ENCODE measurements at regions not wholly inside any gene's neighbourhood (a gene's known extent, or its start where the extent isn't known, plus 50 kb on each side); places are given as distances from the start of the nearest gene placed in this dataset.

DNA sequence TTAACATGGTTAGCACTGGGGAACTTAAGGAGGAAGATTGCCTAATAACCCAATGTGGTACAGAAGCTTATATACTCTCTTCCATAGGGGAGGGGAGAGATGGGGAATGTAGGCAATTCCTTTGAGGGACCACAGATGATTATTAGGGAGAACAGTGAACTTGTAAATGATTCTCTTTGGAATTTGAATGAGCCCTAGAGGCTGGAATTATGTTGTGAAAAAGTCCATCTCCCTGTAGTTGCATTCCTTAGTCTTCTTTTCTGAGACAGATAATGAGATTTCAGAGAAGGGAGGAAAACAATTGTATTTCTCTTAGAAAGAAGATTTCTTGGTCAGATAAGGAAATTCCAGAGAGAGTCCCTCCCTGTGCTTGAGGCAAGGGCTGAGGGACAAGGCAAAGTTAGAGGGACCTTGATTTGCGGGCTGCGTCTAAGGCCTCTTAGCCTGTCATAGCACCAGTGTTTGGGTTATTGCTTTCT lies 89.0 kb upstream of the HMCN1 start:
- DNase-seq = no peak

DNA sequence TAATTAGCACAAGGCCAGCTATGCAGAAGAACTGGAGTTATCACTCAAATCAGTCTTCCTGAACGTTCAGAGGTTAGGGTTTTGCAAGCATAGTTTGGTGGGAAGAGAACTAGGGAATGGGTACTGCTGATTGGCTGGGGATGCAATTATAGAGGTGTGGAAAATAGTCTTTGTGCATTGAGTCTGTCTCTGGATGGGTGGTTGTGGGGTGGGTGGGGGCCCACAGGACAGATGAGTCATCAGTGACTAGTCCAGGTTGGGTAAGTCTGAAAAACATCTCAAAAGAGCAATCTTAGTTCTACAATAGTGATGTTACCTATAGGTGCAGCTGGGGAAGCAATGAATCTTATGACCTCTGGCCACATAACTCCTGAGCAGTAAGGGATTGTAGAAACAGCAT lies 89.7 kb upstream of the HMCN1 start:
- peak; percentile 33 for DNase-seq

DNA sequence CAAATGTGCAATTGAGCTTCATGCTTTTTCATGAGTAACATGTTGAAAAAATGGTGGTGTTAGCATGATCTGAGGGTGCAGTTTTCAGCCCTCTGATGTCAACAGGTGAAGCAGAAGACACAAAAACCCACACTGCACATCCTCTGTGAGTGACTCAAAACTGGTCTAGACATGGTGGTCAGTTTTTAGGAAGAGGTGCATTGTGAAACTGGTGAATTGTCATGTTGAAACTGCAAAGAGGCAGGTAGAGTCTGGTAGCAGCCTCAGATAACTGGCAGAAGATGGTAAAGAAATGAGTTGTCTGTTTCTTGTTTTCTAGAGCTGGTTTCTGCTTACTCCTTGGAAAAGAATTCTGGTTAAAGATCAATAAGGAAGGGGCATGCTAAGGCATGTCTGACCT lies 97.3 kb upstream of the HMCN1 start:
- DNase-seq = no peak

DNA sequence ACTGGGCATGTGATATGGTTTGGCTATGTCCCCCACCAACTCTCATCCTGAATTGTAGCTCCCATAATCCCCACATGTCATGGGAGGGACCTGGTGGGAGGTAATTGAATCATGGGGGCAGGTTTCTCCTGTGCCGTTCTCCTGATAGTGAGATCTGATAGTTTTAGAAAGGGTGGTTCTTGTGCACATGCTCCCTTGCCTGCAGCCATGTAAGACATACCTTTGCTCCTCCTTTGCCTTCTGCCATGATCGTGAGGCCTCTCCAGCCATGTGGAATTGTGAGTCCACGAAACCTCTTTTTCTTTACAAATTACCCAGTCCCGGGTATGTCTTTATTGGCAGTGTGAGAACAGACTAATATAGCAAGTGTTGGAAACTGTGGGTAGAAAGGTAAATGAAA lies 99.5 kb upstream of the HMCN1 start:
- DNase-seq = no peak

DNA sequence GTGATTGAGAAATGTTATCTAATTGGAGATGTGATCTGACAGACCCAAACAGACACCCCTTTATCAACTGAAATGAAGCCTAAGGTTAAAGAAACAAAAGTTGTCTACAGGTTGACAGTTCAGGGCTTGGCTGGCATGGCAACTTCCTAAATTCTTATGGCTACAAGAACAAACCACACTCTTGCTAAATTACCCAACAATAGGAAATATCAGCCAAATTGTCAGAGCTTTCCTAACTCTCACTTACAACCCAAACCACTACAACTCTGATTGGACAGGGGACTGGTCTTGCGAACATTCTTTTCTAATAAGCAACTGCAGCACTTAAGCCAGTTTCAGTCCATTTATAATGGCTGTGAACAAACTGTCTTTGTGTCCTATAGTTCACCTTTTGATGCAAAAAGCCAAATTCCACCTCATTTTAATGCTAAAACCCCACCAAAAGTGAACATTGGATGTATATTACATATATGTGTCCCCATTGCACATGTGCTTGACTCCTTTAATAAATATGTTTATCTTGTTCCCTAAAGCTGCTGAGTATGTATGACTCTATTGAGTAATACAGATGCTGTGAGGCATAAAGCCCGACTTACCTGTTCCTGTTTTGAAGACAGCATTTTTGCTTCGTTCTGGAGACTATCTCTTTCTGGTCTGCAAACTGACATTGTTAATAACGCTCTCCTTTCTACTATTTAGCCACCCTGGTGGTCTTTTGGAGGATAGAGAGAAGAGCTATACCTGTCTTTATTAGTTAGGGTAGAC lies 101.3 kb upstream of the HMCN1 start:
- no peak for DNase-seq

DNA sequence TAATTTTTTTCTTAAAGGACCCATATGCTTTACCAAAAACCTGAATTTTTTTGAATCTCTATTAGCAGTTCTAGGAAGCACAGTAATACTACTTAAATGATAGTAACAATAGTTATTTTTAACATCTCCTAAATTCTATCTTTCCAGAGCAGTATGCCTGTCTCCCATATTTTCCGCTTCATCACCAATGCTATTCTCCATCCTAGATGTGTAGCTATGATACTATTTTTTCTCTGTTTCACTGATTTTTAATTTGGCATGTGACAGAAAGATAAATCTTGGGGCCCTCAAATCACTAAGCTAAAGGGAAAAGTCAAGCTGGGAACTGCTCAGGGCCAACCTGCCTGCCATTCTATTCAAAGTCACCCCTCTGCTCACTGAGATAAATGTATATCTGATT lies 102.3 kb upstream of the HMCN1 start:
- no peak for DNase-seq

DNA sequence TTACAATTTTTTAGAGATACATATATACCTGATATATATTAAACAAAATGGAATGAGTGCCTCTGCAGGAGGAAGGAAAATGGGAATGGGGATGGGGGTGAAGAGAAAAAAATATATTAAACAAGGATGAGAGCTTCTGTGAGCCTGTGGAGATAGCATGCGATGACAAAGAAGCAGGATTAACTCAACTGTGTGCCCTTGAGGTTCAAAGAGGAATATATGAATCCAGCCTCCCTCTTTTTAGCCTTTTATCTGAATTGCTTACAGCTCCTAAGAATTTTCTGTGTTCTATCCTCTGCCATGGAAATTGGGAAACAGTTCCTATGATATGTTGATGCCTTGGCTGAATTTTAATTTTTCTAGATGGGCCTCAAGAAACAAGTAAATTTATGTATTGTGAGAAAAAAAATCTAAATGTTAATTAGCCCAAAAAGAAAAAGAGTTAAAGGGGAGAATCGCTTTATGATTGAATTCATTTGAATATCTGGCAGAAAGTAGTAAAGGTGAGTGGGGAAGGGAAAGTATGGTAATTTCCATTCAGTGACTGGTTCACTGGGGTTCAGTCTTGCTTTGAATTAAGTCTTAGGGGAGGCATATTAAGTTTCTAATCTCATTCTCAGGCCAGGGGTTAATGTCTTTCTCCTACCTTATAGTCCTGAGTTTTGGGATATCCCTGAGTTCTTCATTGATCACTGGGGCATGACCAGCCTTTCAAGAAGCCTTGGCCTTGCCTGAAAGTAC lies 106.3 kb upstream of the HMCN1 start:
- no peak for DNase-seq

DNA sequence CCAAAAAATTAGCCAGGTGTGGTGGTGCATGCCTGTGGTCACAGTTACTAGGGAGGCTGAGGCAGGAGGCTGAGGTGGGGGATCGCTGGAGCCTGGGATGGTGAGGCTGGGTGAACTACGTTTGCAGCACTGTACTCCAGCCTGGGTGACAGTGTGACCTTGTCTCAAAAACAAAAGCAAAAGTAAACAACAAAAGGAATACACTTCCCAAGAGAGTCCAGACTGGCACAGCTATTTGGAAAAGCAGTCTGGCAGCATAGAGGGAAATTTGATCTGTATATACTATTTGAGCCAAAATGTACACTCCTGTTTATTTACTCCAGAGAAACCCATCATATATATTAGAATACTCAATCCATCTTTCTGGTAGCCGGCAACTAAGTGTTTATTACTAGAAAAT lies 107.0 kb upstream of the HMCN1 start:
- DNase-seq = no peak

DNA sequence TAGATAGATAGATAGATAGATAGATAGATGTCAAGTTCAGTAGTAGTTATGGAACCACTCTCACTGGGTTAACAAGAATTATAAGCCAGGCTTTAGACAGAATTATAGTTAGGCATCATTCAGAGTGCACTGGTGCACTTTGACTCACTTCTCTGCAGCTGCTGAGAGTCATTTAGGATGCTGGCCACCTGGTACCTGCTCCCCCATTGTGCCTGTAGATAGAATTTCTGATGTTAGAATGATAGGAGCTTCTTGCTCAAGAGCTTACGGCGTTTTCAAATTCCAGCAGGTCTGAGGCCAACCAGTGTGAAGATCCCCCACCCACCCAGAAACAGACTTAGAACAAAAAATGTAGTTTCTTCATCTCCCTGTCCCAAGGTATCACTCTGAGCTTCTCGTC lies 107.8 kb upstream of the HMCN1 start:
- DNase-seq = no peak

DNA sequence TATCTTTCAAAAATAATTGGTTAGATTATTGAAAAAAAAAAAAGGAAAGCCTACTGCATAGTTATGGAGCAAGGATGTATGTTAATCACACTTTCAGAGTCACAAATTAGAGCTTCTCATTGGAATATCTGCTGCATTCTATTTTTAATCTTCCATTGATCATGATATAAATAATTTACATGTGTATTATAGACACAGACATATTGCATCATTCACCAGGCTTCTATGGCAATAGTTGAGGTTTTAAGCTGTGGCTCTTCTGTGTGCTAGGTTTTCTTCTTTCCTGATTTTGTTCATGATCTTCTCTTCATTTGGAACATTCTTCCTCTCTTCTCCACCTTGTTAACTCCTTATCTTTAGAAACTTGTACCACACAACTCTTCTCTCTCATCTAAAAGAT lies 123.2 kb upstream of the HMCN1 start:
- no peak for DNase-seq

DNA sequence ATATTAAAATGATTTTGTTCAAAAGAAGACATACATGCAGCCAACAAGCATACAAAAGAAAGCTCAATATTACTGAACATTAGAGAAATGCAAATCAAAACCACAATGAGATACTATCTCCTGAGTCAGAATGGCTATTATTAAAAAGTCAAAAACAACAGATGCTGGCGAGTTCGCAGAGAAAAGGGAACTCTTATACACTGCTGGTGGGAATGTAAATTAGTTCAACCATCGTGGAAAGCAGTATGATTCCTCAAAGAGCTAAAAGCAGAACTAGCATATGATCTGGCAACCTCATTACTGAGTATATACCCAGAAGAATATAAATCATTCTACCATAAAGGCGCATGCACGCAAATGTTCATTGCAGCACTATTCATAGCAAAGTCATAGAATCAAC lies 126.0 kb upstream of the HMCN1 start:
- DNase-seq = no peak

DNA sequence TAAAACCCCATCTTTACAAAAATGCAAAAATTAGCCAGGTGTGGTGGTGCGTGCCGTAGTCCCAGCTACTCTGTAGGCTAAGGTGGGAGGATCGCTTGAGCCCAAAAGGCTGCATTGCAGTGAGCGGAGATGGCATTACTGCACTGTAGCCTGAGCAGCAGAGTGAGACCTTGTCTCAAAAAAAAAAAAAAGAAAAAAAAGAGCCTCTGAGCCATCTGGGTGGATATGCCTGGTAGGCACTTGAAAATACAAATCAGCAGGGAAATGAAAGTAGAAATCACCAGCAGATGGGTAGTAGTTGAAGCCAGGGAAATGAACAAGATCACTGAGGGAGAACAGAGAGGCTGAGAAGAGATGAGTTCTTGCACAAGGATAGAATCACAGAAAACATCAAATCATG lies 131.0 kb upstream of the HMCN1 start:
- no peak for DNase-seq

DNA sequence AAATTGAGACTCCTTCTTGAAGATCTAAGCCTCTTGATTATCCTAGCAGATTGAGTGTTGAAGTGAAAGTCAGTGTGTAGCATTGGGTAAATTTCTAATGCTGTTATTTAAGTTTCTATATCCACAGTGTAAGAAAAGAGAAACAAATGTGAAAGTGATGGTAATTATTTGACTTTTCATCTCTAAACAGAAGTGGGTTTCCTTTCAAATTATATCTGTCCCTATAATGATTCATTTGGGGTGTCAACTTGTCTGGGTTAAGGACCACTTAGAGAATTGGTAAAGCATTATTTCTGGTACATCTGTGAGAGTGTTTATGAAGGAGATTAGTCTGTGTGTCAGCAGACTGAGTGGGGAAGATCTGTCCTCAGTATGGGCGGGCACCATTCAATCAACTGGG lies 133.0 kb upstream of the HMCN1 start:
- DNase-seq = no peak

DNA sequence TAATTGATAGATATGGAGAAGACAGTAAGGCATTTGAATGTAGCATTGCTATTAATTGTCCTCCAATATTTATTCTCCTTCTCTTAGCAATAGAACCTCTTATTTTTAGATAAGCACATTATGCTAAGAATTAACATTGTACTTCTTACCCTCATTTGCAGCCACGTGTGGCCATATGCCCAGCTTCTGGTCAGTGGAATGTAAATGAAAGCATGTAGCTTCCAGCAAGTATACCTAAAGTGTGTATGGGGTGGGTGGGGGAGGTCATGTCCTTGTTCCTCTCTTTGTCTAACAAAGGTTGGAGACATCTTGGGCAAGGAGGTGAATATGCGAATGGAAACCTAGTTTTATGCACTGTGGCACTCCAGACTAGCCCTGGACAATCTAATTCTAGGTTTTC lies 133.6 kb upstream of the HMCN1 start:
- no peak for DNase-seq

DNA sequence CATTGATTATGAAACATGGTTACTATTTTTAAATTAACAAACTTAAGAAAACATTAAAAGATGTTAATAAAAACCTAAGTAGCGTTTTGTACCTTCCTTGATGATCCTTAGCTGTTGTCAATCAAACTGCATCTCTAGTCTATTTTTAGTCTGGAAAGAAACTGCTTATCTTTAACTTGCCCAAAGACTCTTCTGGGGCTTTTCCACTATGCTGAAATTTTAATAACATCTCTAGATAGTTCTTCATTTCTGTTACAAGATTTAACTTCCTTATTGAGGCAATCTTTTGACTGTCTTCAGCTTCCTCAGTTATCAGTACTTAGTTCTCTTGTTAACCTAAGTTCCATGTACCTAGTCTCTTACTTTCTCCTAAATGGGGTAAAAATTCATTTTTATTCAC lies 135.9 kb upstream of the HMCN1 start:
- DNase-seq = no peak

DNA sequence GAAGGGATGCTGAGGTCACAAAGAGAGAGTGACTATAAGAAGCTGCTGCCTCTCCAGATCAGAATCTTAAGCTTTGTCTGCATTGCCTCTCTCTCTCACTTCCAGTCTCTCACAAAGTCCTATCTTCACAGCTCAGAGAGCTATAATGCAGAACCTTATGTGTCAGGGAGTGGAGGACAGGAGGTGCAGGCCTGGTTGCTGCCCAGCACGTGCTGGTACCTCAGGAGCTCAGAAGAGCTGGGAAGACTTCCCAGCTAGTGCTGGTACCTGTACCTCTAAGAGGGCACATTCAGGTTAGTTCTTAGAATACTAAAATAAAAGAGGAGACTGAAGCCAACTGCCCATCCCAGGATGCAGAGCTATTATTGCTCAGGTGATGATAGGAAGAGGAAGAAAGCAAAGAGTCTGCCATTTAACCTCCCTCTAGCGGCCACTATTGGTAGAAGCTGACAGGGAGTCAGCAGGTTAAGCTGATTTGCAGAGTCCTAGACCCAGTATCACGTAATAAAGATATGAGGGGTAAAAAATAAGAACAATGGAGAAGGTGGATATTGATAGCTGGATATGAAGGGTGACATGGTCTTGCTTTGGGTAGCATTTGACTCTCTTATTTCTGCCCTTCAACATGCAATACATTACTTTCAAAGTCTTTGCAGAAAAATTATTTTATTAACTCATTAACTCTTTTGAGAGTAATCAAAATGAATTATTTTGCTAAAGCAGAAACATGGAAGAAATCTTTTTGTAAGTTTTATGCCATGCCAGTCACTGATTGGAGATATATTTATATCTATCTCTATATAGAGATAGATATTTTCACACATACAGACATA lies 138.1 kb upstream of the HMCN1 start:
- DNase-seq = peak; percentile 74

DNA sequence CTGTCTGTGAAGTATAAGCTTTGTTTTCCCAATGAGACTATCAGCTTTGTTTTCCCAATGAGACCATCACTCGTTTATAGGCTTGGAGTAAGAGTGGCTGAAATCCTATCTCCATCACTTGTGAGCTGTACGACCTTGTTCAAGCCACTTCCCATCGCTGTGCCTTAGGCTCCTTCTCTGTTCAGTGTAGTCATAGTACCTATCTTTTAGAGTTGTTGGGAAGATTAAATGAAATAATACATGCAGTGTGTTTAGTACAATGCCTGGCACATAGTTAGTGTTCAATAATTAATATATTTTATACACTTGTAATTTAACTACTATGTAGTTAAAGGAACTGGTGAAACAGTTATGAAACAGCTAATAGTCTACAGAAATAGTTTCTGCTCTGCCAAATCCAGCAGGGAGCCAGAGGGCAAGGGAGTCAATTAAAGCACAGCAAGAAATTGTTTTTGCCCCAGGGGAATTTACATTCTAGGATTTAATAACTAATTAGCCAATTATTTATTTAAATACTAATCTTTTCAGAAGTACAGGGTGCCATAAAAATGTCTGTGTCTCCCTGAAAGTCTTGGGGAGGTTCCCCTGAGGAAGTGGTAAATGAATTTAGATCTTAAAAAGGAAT lies 139.3 kb upstream of the HMCN1 start:
- no peak for DNase-seq

DNA sequence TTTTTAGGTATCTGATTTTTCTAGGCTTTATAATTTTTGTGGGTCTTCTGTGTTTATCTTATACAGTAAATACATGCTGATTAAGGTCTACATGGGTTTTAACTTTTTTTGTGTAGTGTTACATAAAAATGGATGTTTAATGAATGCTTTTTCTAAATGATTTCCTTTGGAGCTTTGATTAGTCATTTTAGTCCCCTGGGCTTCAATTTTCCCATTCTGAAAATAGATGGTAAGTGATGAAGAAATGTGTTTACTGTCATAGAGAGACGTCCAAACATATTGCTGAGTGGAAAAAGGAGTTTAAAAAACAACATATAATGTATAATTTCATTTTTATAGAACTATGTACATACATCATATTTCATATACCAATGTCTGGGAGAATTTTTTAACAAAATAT lies 140.9 kb upstream of the HMCN1 start:
- DNase-seq = no peak

DNA sequence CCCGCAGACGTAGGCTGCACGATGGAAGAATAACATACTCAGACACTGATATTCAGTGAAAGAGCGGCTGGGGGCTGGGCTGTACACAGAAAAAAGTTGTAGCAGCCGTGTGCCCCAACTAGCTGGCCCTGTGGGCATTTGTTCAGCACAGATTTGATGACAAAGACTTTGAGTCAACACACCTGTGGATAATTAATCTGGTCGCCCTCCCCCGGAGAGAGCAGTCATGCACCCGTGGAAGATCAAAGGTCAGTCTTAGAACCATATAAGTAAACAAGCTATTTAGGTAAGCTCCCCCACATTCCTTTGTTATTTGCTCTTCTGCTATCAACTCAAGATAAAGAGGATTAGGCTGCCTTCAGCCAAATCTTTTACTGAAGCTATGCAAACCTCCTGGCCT lies 148.4 kb upstream of the HMCN1 start:
- no peak for DNase-seq

DNA sequence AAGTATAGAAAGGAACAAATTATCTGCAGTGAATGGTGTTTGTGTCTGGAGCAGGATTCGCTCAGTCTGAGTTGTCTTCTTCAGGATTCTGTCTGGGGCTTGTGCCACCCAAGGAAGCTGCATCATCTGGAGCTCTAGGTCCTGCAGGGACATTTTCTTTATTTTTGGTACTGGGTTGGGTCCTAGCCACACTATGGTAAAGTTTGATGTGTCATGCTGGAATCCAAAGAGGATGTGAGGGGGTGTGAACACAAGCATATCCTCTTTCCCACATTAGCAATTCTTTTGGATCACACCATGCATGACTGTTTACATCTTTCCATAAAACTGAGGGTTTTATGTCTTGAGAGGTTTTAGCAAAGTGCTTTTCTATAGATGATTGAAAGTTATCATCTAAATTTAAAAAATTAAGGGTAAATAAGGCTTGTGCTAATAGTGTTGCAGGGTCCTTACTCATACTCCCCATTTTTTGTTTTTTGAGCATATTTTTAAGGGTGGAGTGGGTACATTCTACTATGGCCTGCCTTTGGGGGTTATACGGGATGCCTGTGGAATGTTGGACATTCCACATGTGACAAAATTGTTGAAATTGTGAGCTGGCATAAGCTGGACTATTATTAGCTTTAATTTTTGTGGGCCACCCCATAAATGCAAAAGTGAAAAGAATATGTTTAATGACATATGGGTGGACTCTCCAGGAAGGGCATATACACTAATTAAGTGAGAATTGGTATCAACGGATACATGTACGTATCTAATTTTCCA lies 152.0 kb upstream of the HMCN1 start:
- no peak for DNase-seq

DNA sequence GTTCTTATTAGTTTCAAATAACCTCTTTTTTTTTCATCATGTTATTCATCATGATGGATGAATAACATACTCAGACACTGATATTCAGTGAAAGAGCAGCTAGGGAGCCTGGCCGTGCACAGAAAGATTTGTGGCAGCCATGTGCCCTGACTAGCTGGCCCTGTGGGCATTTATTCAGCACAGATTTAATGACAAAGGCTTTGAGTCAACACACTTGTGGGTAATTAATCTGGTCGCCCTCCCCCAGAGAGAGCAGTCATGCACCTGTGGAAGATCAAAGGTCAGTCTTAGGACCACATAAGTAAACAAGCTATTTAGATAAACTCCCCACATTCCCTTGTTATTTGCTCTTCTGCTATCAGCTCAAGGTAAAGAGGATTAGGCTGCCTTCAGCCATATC lies 153.2 kb upstream of the HMCN1 start:
- DNase-seq = no peak

DNA sequence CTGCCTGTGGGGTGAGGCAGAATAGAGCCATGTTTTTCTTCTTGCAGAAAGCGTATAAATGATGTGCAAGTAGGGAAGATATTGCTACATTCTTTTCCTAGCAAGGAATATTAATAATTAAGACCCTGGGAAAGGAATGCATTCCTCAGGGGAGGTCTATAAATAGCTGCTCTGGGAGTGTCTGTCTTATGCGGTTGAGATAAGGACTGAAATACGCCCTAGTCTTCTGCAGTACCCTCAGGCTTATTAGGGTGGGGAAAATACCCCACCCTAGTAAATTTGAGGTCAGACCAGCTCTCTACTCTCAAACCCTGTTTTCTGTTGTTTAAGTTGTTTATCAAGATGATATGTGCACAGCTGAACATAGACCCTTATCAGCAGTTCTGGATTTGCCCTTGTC lies 155.9 kb upstream of the HMCN1 start:
- no peak for DNase-seq

Measured in CD4-positive, alpha-beta T cell treated with Interleukin-17A for 4 hours (primary cell).